Astrocyte (in vitro differentiated cells and primary cell): ENCODE measurements at regions not wholly inside any gene's neighbourhood (a gene's known extent, or its start where the extent isn't known, plus 50 kb on each side); places are given as distances from the start of the nearest gene placed in this dataset.

ENCODE experiments used
- CTCF ChIP-seq: IDR thresholded peaks from 2 replicates; pipeline ENCODE4 v1.5.1; 2011; ENCODE audit warnings: low read depth, mild to moderate bottlenecking, inconsistent platforms, low read length, moderate library complexity; ENCODE audit not compliant: insufficient read depth
- EZH2 ChIP-seq: IDR thresholded peaks from 2 replicates; pipeline ENCODE4 v1.6.1; 2012; ENCODE audit warnings: mild to moderate bottlenecking, low read length, inconsistent platforms; ENCODE audit not compliant: insufficient read depth

- TF ChIP-seq EZH2: no peak
- no peak for TF ChIP-seq CTCF
Observed at GRCh38 chr9:103811462-103811861, 282.6 kb upstream of the SMC2 start.
